ENCODE measurements at regions not wholly inside any gene's neighbourhood (a gene's known extent, or its start where the extent isn't known, plus 50 kb on each side); places are given as distances from the start of the nearest gene placed in this dataset.

- no peak for TF ChIP-seq ELF1 (IDR thresholded peaks at IDR 0.05; ENCODE audit: borderline replicate concordance, low read depth)
- no peak for TF ChIP-seq CTCF (IDR thresholded peaks at IDR 0.05 in 2 of 3, conservative IDR thresholded peaks at IDR 0.05 in 1 of 3; ENCODE audit: borderline replicate concordance in 1 of 3, insufficient read depth in 1 of 3, low read depth in 2 of 3, low read length in 2 of 3)
Observed at GRCh38 chr6:1113916-1114540, 197.9 kb upstream of the FOXQ1 start.
